ENCODE measurements at regions not wholly inside any gene's neighbourhood (a gene's known extent, or its start where the extent isn't known, plus 50 kb on each side); places are given as distances from the start of the nearest gene placed in this dataset.

DNA sequence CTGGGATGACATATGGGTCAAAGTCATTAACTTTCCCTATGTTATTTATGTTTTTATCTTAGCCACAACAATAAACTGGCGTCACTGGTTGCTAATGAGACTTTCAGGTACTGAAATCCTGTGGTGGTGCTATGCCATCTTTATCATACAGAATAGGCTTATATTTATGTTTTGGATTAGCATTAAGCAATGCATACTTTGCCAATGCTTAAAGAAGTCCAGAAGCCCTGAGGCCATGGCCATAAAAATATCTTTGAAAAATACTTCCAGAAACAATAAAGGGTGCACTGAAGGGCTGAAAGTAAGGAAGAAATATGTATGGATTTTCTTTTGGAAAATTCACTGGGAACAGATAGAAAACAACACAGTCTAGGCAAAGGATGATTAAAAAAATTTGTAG, 304.6 kb upstream of the SLC10A2 start:
- no peak for TF ChIP-seq FOXP2 (optimal IDR thresholded peaks at IDR 0.05; ENCODE audit: control extremely low read depth, extremely low read length, insufficient read depth)
- no peak for TF ChIP-seq POLR2AphosphoS5 (IDR thresholded peaks at IDR 0.05; ENCODE audit: borderline replicate concordance, low read depth, low read length)
- no peak for DNase-seq (ENCODE audit: low read depth, low spot score)

DNA sequence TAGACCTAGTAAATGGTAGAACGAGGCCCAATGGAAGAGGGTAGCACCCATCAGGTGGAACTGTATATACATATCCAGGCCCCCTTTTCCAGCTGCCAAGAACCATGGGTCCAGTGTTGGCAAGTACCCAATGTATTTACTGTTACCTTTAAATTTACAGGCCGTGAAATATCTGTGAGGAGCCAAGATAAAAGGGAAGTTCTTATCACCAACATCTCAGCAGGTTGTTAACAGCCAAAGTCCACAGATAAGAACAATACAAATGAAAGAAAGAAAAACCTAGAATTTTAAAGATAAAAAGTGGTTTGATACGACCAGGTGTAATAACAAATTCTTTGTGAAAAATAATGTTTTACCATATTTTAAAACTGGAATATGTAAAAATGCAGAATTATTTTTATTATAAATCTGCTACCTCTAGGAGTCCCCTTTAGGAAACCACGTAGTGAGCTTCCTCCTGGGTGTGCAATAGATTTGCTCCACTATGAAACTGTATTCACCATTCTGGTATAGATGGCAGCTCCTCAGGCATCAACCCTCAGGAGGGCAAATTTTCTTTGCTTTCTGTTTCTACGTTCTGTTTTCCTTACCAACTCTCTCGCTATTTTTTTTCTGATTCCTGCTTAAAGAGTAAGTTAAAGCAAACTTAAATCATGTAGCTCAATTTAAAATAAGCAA, 292.2 kb upstream of the SLC10A2 start:
- Histone ChIP-seq H3K36me3 (ENCODE audit: insufficient read depth, low read length) (no peaks in the 10 kb centered on the region), H3K27ac (no peak overlapping the region), H3K9me3 (ENCODE audit: low read depth, low read length) (no peaks in the 10 kb centered on the region), H3K4me3 (no peak overlapping the region), H3K9ac (ENCODE audit: insufficient read length) (no peak overlapping the region)
- DNase-seq (ENCODE audit: low read depth, low spot score), result no peak
- TF ChIP-seq FOXP2 (optimal IDR thresholded peaks at IDR 0.05; ENCODE audit: control extremely low read depth, extremely low read length, insufficient read depth), result no peak

More for the DNA sequence above, 304.6 kb upstream of the SLC10A2 start:
- Histone ChIP-seq H3K4me3 (no peak overlapping the region), H3K9ac (ENCODE audit: insufficient read length) (no peak overlapping the region), H3K27ac (no peak overlapping the region), H3K36me3 (ENCODE audit: insufficient read depth, low read length) (no peaks in the 10 kb centered on the region), H3K9me3 (ENCODE audit: low read depth, low read length) (no peaks in the 10 kb centered on the region)

DNA sequence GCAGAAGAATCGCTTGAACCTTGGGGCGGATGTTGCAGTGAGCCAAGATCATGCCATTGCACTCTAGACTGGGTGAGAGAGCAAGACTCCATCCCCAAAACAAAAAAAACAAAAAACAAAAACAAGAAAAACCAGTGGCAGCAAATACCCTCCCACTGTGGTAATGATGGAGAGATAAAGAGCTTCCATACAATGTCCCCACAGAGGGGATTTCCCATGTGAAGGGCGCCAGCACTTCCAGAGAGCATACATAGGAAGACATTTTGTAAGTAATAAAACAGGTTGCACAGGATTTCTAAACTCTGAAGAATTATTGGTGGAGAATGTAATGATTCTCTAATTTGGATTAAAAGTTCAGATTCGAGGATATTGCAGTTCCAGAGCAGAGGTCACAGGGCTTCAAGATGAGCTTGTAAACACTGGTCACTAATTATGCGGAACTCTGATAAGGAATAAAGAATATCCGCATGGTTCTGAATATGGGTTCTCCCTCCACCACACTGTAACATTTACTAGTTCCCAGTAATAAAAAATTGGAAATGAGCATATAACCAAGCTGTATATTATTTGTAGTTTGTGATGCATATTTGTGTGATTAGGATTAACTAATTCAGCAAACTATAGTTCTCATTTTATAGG, 290.1 kb upstream of the SLC10A2 start:
- DNase-seq (ENCODE audit: low read depth, low spot score), result no peak
- TF ChIP-seq EZH2 (IDR thresholded peaks at IDR 0.05) (no peak), FOXP2 (optimal IDR thresholded peaks at IDR 0.05; ENCODE audit: control extremely low read depth, extremely low read length, insufficient read depth) (no peak)
- no peaks in the 10 kb centered on the region for H3K36me3 ChIP-seq (ENCODE audit: insufficient read depth, low read length)
- no peak overlapping the region for H3K9ac ChIP-seq (ENCODE audit: insufficient read length)
- H3K27ac ChIP-seq, result no peak overlapping the region
- no peaks in the 10 kb centered on the region for H3K9me3 ChIP-seq (ENCODE audit: low read depth, low read length)
- no peak overlapping the region for H3K4me3 ChIP-seq

DNA sequence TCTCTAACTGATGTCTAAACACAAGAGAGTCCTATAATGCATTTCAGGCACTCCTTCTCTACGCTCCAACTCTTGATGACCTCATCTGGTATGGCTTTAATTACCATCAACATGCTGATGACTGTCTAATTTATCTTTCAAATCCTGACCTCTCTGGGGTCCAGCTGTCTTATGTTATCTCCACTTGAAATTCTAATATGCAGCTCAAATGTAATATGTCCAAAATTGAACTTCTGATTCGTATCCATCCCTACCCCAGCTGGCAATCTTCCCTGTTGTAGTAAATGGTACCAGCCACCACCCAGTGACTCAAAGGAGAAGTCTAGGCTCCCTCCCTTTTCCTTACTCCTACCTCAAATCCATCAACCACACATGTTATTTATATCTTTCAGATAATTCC, 288.0 kb upstream of the SLC10A2 start:
- H3K4me3 ChIP-seq, result no peak overlapping the region

GRCh38 chr13:103351035-103351828, 285.0 kb upstream of the SLC10A2 start:
- DNase-seq (ENCODE audit: low read depth, low spot score), result no peak
- H3K4me3 ChIP-seq, result no peak overlapping the region
- H3K9ac ChIP-seq (ENCODE audit: insufficient read length), result no peak overlapping the region
- H3K9me3 ChIP-seq (ENCODE audit: low read depth, low read length), result no peaks in the 10 kb centered on the region
- TF ChIP-seq FOXP2 (optimal IDR thresholded peaks at IDR 0.05; ENCODE audit: control extremely low read depth, extremely low read length, insufficient read depth), result no peak
- TF ChIP-seq EZH2 (IDR thresholded peaks at IDR 0.05), result no peak
- TF ChIP-seq POLR2AphosphoS5 (IDR thresholded peaks at IDR 0.05; ENCODE audit: borderline replicate concordance, low read depth, low read length), result no peak
- H3K27ac ChIP-seq, result no peak overlapping the region
- H3K36me3 ChIP-seq (ENCODE audit: insufficient read depth, low read length), result no peaks in the 10 kb centered on the region

More for the DNA sequence above, 288.0 kb upstream of the SLC10A2 start:
- Histone ChIP-seq H3K27ac (no peak overlapping the region), H3K9me3 (ENCODE audit: low read depth, low read length) (no peaks in the 10 kb centered on the region), H3K36me3 (ENCODE audit: insufficient read depth, low read length) (no peaks in the 10 kb centered on the region), H3K9ac (ENCODE audit: insufficient read length) (no peak overlapping the region)
- DNase-seq (ENCODE audit: low read depth, low spot score), result no peak
- TF ChIP-seq POLR2AphosphoS5 (IDR thresholded peaks at IDR 0.05; ENCODE audit: borderline replicate concordance, low read depth, low read length) (no peak), EZH2 (IDR thresholded peaks at IDR 0.05) (no peak), FOXP2 (optimal IDR thresholded peaks at IDR 0.05; ENCODE audit: control extremely low read depth, extremely low read length, insufficient read depth) (no peak)

- Histone ChIP-seq H3K9me3 (ENCODE audit: low read depth, low read length) (no peaks in the 10 kb centered on the region), H3K9ac (ENCODE audit: insufficient read length) (no peak overlapping the region), H3K36me3 (ENCODE audit: insufficient read depth, low read length) (no peaks in the 10 kb centered on the region), H3K27ac (no peak overlapping the region), H3K4me3 (no peak overlapping the region)
- TF ChIP-seq POLR2AphosphoS5 (IDR thresholded peaks at IDR 0.05; ENCODE audit: borderline replicate concordance, low read depth, low read length), result no peak
- TF ChIP-seq EZH2 (IDR thresholded peaks at IDR 0.05), result no peak
- DNase-seq (ENCODE audit: low read depth, low spot score), result no peak
Measured at GRCh38 chr13:103350147-103350546, 283.9 kb upstream of the SLC10A2 start.

GRCh38 chr13:103349211-103349980, 283.2 kb upstream of the SLC10A2 start:
- TF ChIP-seq FOXP2 (optimal IDR thresholded peaks at IDR 0.05; ENCODE audit: control extremely low read depth, extremely low read length, insufficient read depth) (no peak), EZH2 (IDR thresholded peaks at IDR 0.05) (no peak), POLR2AphosphoS5 (IDR thresholded peaks at IDR 0.05; ENCODE audit: borderline replicate concordance, low read depth, low read length) (no peak)
- H3K27ac ChIP-seq, result no peak overlapping the region
- no peaks in the 10 kb centered on the region for H3K36me3 ChIP-seq (ENCODE audit: insufficient read depth, low read length)
- H3K9ac ChIP-seq (ENCODE audit: insufficient read length), result no peak overlapping the region
- H3K4me3 ChIP-seq, result no peak overlapping the region
- no peak for DNase-seq (ENCODE audit: low read depth, low spot score)
- peaks cover 2% of the 10 kb centered on the region; the same call in 1 of the 2 replicates for H3K9me3 ChIP-seq (ENCODE audit: low read depth, low read length)

DNA sequence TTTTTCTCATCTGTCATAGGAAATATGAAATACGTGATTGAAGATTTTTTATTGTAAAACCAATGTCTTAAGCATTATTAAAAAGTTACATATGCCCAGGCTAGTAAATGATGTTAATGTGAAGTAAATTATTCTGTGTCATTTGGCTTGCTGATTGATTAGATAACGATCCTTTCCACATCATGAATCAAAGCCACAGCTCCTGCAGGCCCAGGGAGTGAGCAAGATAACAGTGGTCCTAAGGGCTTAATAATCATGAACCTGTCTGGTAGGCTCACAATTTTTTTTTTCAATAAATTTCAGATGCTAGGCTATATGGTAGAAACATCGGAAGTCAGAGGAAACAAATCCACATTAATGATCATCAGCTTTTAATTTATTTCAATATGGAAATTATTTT, 269.0 kb upstream of the SLC10A2 start:
- Histone ChIP-seq H3K4me3 (no peak overlapping the region), H3K36me3 (ENCODE audit: insufficient read depth, low read length) (no peaks in the 10 kb centered on the region), H3K27ac (no peak overlapping the region), H3K9ac (ENCODE audit: insufficient read length) (no peak overlapping the region), H3K9me3 (ENCODE audit: low read depth, low read length) (no peaks in the 10 kb centered on the region)
- no peak for DNase-seq (ENCODE audit: low read depth, low spot score)
- no peak for TF ChIP-seq POLR2AphosphoS5 (IDR thresholded peaks at IDR 0.05; ENCODE audit: borderline replicate concordance, low read depth, low read length)
- no peak for TF ChIP-seq EZH2 (IDR thresholded peaks at IDR 0.05)

All from SK-N-MC (cell line).